ENCODE measurements at regions not wholly inside any gene's neighbourhood (a gene's known extent, or its start where the extent isn't known, plus 50 kb on each side); places are given as distances from the start of the nearest gene placed in this dataset.

GRCh38 chr13:58667096-58667495 lies 1035.6 kb downstream of the PCDH17 start:
- TF ChIP-seq GATA2 (IDR thresholded peaks at IDR 0.05; ENCODE audit: low read depth, low read length) (no peak), GATA3 (IDR thresholded peaks at IDR 0.05; ENCODE audit: low read depth, low read length) (no peak)

Measured in SH-SY5Y (cell line).